ENCODE measurements at regions not wholly inside any gene's neighbourhood (a gene's known extent, or its start where the extent isn't known, plus 50 kb on each side); places are given as distances from the start of the nearest gene placed in this dataset.

GRCh38 chr12:84079626-84080025 lies 833.0 kb downstream of the SLC6A15 start:
- WGBS (ENCODE audit: missing lambda C conversion rate): 54% methylated on average over 1 of the region's 1 CpG
- no peak for FAIRE-seq
- Histone ChIP-seq H3K4me3 (no peak overlapping the region), H3K4me1 (no peaks in the 10 kb centered on the region), H3K27ac (no peak overlapping the region), H3K9me3 (no peaks in the 10 kb centered on the region), H3K4me2 (no peak overlapping the region)
- ATAC-seq: no peak
- ChIA-PET POLR2A (no interaction called here), CTCF (no interaction called here)
- no peak for DNase-seq (ENCODE audit: low read depth in 1 of 2, low spot score in 1 of 2)
- TF ChIP-seq EHF (CRISPR knock-in tag; IDR thresholded peaks at IDR 0.05) (no peak), CHD2 (IDR thresholded peaks at IDR 0.05; ENCODE audit: low read length, partially characterized antibody) (no peak), HMGXB4 (CRISPR knock-in tag; IDR thresholded peaks at IDR 0.05; ENCODE audit: borderline replicate concordance) (no peak), NR3C1 (IDR thresholded peaks at IDR 0.05) (no peak), RAD21 (conservative IDR thresholded peaks at IDR 0.05 in 1 of 2, IDR thresholded peaks at IDR 0.05 in 1 of 2) (no peak), USF2 (IDR thresholded peaks at IDR 0.05) (no peak), REST (IDR thresholded peaks at IDR 0.05) (no peak), NPAS2 (CRISPR knock-in tag; IDR thresholded peaks at IDR 0.05; ENCODE audit: borderline replicate concordance) (no peak), BHLHE40 (IDR thresholded peaks at IDR 0.05; ENCODE audit: low read depth, low read length) (no peak), CBX2 (IDR thresholded peaks at IDR 0.05; ENCODE audit: borderline replicate concordance, low read depth) (no peak), SMC3 (IDR thresholded peaks at IDR 0.05) (no peak), EP300 (IDR thresholded peaks at IDR 0.05) (no peak), KDM5A (IDR thresholded peaks at IDR 0.05) (no peak), MAFK (IDR thresholded peaks at IDR 0.05; ENCODE audit: partially characterized antibody) (no peak), HEYL (CRISPR knock-in tag; IDR thresholded peaks at IDR 0.05) (no peak)
- TF ChIP-seq, protein P1, sequence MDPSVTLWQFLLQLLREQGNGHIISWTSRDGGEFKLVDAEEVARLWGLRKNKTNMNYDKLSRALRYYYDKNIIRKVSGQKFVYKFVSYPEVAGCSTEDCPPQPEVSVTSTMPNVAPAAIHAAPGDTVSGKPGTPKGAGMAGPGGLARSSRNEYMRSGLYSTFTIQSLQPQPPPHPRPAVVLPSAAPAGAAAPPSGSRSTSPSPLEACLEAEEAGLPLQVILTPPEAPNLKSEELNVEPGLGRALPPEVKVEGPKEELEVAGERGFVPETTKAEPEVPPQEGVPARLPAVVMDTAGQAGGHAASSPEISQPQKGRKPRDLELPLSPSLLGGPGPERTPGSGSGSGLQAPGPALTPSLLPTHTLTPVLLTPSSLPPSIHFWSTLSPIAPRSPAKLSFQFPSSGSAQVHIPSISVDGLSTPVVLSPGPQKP (IDR thresholded peaks at IDR 0.05; ENCODE audit: low read depth, low read length): no peak

DNA sequence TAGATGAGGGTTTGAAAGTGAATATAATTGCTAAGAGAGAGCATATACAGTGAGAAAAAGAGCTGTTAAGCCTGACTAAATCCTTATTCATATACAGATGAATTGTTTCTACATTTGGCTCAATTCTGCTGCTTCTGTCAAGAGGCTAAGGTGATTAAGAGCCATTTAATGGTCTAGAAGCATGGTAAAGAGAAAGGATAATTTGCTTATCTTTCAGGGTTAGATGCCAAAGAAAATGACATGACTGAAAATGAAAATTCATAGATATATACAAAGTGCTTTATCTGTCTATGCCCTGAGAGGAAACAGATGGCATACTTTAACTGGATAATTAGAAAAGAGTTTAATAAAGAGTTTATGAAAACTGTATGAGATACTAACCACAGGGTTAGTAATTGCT lies 834.9 kb downstream of the SLC6A15 start:
- Histone ChIP-seq H3K4me1 (no peaks in the 10 kb centered on the region), H3K4me2 (no peak overlapping the region), H3K4me3 (no peak overlapping the region), H3K9me3 (no peaks in the 10 kb centered on the region), H3K27ac (no peak overlapping the region)
- CTCF ChIA-PET: no interaction called here
- FAIRE-seq: no peak
- DNase-seq (ENCODE audit: low read depth in 1 of 2, low spot score in 1 of 2): no peak
- POLR2A ChIA-PET: no interaction called here
- no peak for ATAC-seq
- TF ChIP-seq MAFK (IDR thresholded peaks at IDR 0.05; ENCODE audit: partially characterized antibody): no peak
- TF ChIP-seq, protein P2, sequence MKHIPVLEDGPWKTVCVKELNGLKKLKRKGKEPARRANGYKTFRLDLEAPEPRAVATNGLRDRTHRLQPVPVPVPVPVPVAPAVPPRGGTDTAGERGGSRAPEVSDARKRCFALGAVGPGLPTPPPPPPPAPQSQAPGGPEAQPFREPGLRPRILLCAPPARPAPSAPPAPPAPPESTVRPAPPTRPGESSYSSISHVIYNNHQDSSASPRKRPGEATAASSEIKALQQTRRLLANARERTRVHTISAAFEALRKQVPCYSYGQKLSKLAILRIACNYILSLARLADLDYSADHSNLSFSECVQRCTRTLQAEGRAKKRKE (CRISPR knock-in tag; IDR thresholded peaks at IDR 0.05; ENCODE audit: low read depth): no peak
- TF ChIP-seq TFCP2L1 (CRISPR knock-in tag; IDR thresholded peaks at IDR 0.05): no peak
- no peak for TF ChIP-seq E2F6 (IDR thresholded peaks at IDR 0.05; ENCODE audit: borderline replicate concordance, low read depth)
- TF ChIP-seq, protein P3, sequence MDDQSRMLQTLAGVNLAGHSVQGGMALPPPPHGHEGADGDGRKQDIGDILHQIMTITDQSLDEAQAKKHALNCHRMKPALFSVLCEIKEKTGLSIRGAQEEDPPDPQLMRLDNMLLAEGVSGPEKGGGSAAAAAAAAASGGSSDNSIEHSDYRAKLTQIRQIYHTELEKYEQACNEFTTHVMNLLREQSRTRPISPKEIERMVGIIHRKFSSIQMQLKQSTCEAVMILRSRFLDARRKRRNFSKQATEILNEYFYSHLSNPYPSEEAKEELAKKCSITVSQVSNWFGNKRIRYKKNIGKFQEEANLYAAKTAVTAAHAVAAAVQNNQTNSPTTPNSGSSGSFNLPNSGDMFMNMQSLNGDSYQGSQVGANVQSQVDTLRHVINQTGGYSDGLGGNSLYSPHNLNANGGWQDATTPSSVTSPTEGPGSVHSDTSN (IDR thresholded peaks at IDR 0.05): no peak
- TF ChIP-seq, protein P1 (IDR thresholded peaks at IDR 0.05; ENCODE audit: low read depth, low read length): no peak
- TF ChIP-seq RAD21 (conservative IDR thresholded peaks at IDR 0.05 in 1 of 2, IDR thresholded peaks at IDR 0.05 in 1 of 2): no peak
- TF ChIP-seq TP53 (CRISPR knock-in tag; IDR thresholded peaks at IDR 0.05): no peak
- TF ChIP-seq JUNB (IDR thresholded peaks at IDR 0.05): no peak
- TF ChIP-seq, protein P4, sequence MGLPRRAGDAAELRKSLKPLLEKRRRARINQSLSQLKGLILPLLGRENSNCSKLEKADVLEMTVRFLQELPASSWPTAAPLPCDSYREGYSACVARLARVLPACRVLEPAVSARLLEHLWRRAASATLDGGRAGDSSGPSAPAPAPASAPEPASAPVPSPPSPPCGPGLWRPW (IDR thresholded peaks at IDR 0.05): no peak
- no peak for TF ChIP-seq USF2 (IDR thresholded peaks at IDR 0.05)
- TF ChIP-seq EP300 (IDR thresholded peaks at IDR 0.05): no peak
- no peak for TF ChIP-seq SMC3 (IDR thresholded peaks at IDR 0.05)
- TF ChIP-seq, protein P5, sequence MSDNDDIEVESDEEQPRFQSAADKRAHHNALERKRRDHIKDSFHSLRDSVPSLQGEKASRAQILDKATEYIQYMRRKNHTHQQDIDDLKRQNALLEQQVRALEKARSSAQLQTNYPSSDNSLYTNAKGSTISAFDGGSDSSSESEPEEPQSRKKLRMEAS (IDR thresholded peaks at IDR 0.05): no peak

All from A549 (cell line).